ENCODE measurements at regions not wholly inside any gene's neighbourhood (a gene's known extent, or its start where the extent isn't known, plus 50 kb on each side); places are given as distances from the start of the nearest gene placed in this dataset.
"Not testable (repeated sequence)": the region's sequence is repeated elsewhere in the genome, so short reads cannot be mapped to it uniquely, and the experiment has no call there.

DNA sequence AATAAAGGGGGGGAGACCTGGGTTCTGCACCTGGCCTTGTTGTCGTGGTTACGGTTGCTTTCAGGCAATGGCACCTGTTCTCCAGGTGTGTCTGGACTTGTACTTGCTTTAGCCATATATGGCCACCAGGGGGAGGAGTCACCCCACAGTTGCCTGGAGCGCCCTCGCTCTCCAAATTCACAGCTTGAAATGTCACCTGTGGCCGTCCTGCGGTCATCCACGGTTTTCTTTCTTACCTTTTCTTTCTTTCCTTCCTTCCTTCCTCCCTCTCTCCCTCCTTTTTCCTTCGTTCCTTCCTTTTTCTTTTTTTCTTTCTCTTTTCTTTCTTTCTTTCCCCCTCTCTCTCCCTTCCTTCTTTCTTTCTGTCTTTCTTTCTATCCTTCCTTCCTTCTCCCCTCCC is 157.2 kb upstream of the ZNF92 start:
- peaks cover 2% of the 10 kb centered on the region for H3K27me3 Mint-ChIP-seq
- no peaks in the 10 kb centered on the region for H3K9me3 Mint-ChIP-seq
- intact Hi-C loops (cut with micrococcal nuclease), result loop anchor here (1.0 kb wide), 1 partner anchor 91 kb away; no protein-coding TSS in a partner anchor
- H3K27ac Mint-ChIP-seq, result no peak overlapping the region
- no peaks in the 10 kb centered on the region for H3K36me3 Mint-ChIP-seq
- POLR2A ChIA-PET, result no interaction called here
- H3K4me1 Mint-ChIP-seq (ENCODE audit: low read depth), result no peaks in the 10 kb centered on the region
- DNase-seq, result peak; percentile 67
- no peak overlapping the region for H3K4me3 Mint-ChIP-seq
- CTCF ChIA-PET, result interaction anchor here (0.6 to 6.8 kb wide), 8 partner anchors 15 to 518 kb away, joined by 3 to 68 read pairs (median 3); no protein-coding TSS in a partner anchor

DNA sequence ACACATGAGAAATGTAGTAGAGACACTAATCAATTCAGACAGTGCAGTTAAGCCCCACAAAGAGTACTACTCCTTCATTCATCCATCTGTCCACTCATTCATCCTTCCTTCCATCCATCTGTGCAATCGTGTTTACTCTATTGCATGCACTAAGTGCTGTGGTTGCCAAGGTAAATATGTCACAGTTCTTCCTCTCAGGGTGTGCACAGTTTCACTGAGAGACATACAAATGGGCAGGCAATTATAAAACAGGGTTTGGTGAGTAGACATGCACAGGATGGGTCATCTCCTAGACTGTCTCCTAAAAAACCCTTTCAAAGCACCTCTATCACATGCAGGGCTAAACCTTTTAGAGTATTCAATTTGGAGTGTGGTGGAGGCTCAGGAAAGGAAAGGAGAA is 160.4 kb upstream of the ZNF92 start:
- CTCF ChIA-PET; H3K9me3 Mint-ChIP-seq; H3K27ac Mint-ChIP-seq; DNase-seq; H3K27me3 Mint-ChIP-seq; H3K4me3 Mint-ChIP-seq; intact Hi-C loops (cut with micrococcal nuclease); H3K4me1 Mint-ChIP-seq (ENCODE audit: low read depth); H3K36me3 Mint-ChIP-seq; POLR2A ChIA-PET: not testable (repeated sequence)

GRCh38 chr7:65199221-65199620 is 174.4 kb upstream of the ZNF92 start:
- CTCF ChIA-PET; H3K9me3 Mint-ChIP-seq; intact Hi-C loops (cut with micrococcal nuclease); H3K4me3 Mint-ChIP-seq; H3K27ac Mint-ChIP-seq; DNase-seq; H3K27me3 Mint-ChIP-seq; H3K4me1 Mint-ChIP-seq (ENCODE audit: low read depth); H3K36me3 Mint-ChIP-seq; POLR2A ChIA-PET: not testable (repeated sequence)

GRCh38 chr7:65193334-65194058 is 180.2 kb upstream of the ZNF92 start:
- H3K4me3 Mint-ChIP-seq; POLR2A ChIA-PET; H3K4me1 Mint-ChIP-seq (ENCODE audit: low read depth); H3K36me3 Mint-ChIP-seq; H3K27ac Mint-ChIP-seq; H3K27me3 Mint-ChIP-seq; DNase-seq; H3K9me3 Mint-ChIP-seq; intact Hi-C loops (cut with micrococcal nuclease); CTCF ChIA-PET: not testable (repeated sequence)

DNA sequence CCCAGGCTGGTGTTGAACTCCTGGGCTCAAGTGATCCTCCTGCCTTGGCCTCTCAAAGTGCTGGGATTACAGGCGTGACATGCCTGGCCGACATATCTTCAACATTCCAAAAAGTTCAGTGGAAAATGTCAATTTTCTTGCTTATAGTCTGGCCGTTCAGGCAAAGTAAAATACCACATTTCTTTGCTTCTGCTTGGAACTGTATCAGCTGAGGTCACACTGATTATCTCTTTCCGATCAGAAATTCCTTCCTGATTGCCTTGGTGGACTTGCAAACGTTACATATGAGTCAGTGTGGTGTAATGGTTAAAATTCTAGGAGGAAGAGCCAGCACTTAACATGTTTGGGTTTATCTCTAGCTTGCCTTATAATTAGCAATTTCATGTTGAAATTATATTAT is 170.6 kb upstream of the ERV3-1 start:
- POLR2A ChIA-PET; H3K9me3 Mint-ChIP-seq; H3K4me1 Mint-ChIP-seq (ENCODE audit: low read depth); intact Hi-C loops (cut with micrococcal nuclease); H3K36me3 Mint-ChIP-seq; DNase-seq; CTCF ChIA-PET; H3K4me3 Mint-ChIP-seq; H3K27ac Mint-ChIP-seq; H3K27me3 Mint-ChIP-seq: not testable (repeated sequence)

DNA sequence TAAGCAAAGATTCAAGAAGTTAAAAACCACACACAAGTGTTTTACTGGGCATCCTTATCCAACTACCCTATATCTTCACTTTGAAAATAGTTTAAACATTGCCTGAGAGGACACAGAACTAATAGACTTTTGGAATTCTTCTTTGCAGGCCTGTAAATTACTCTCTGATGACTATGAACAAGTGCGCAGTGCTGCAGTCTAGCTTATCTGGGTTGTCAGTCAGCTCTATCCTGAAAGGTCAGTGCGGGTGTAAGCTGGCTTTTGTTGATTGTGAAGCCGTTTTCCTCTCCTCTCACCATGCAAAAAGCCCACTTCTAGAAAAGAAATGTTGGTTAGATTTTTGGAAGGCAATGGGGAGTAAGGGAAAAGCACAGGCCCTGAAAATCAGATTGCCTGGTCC is 143.6 kb upstream of the ERV3-1 start:
- H3K4me1 Mint-ChIP-seq (ENCODE audit: low read depth); H3K4me3 Mint-ChIP-seq; intact Hi-C loops (cut with micrococcal nuclease); H3K27me3 Mint-ChIP-seq; DNase-seq; H3K36me3 Mint-ChIP-seq; H3K9me3 Mint-ChIP-seq; H3K27ac Mint-ChIP-seq; CTCF ChIA-PET; POLR2A ChIA-PET: not testable (repeated sequence)

- H3K27ac Mint-ChIP-seq; intact Hi-C loops (cut with micrococcal nuclease); H3K36me3 Mint-ChIP-seq; H3K4me3 Mint-ChIP-seq; H3K27me3 Mint-ChIP-seq; H3K9me3 Mint-ChIP-seq; DNase-seq; H3K4me1 Mint-ChIP-seq (ENCODE audit: low read depth); CTCF ChIA-PET; POLR2A ChIA-PET: not testable (repeated sequence)
Measured at GRCh38 chr7:65146118-65146914, 139.8 kb upstream of the ERV3-1 start.

DNA sequence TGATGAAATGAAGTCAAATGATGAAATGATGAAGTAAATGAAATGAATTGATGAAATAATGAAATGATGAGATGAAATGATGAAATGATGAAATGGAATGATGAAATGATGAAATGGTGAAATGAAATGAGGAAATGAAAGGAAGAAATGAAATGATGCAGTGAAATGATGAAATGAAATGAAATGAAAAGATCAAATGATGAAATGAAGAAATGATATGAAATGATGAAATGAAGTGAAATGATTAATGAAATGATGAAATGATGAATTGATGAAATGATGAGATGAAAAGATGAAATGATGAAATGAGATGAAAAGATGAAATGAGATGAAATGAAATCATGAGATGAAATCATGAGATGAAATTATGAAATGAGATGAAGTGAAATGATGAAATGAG is 139.2 kb upstream of the ERV3-1 start:
- H3K4me3 Mint-ChIP-seq; H3K27me3 Mint-ChIP-seq; DNase-seq; POLR2A ChIA-PET; intact Hi-C loops (cut with micrococcal nuclease); CTCF ChIA-PET; H3K9me3 Mint-ChIP-seq; H3K36me3 Mint-ChIP-seq; H3K4me1 Mint-ChIP-seq (ENCODE audit: low read depth); H3K27ac Mint-ChIP-seq: not testable (repeated sequence)

DNA sequence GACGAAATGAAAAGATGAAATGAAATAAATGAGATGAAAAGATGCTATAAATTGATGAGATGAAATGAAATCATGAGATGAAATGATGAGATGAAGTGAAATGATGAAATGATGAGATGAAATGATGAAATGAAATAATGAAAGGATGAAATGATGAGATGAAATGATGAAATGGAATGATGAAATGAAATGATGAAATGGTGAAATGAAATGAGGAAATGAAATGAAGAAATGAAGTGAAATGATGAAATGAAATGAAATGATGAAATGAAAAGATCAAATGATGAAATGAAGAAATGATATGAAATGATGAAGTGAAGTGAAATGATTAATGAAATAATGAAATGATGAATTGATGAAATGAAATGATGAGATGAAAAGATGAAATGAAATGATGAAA is 138.5 kb upstream of the ERV3-1 start:
- H3K4me1 Mint-ChIP-seq (ENCODE audit: low read depth); H3K27ac Mint-ChIP-seq; H3K36me3 Mint-ChIP-seq; H3K9me3 Mint-ChIP-seq; POLR2A ChIA-PET; DNase-seq; CTCF ChIA-PET; H3K4me3 Mint-ChIP-seq; intact Hi-C loops (cut with micrococcal nuclease); H3K27me3 Mint-ChIP-seq: not testable (repeated sequence)

- H3K36me3 Mint-ChIP-seq; intact Hi-C loops (cut with micrococcal nuclease); H3K9me3 Mint-ChIP-seq; DNase-seq; H3K4me3 Mint-ChIP-seq; CTCF ChIA-PET; H3K27ac Mint-ChIP-seq; H3K27me3 Mint-ChIP-seq; H3K4me1 Mint-ChIP-seq (ENCODE audit: low read depth); POLR2A ChIA-PET: not testable (repeated sequence)
Measured at GRCh38 chr7:65144557-65144956, 138.1 kb upstream of the ERV3-1 start.

DNA sequence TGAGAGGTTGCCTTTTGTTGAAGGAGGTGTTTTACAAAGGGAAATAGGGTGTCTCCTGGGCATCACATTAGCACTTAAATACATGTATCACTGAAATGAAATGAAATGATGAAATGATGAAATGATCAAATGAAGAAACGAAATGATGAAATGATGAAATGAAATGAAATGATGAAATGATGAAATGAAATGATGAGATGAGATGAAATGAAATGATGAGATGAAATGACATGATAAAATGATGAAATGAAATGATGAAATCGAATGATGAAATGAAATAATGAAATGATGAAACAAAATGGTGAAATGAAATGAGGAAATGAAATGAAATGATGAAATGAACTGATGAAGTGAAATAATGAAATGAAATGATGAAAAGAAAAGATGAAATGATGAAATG is 137.6 kb upstream of the ERV3-1 start:
- intact Hi-C loops (cut with micrococcal nuclease); H3K27ac Mint-ChIP-seq; H3K36me3 Mint-ChIP-seq; DNase-seq; H3K9me3 Mint-ChIP-seq; H3K27me3 Mint-ChIP-seq; POLR2A ChIA-PET; H3K4me1 Mint-ChIP-seq (ENCODE audit: low read depth); H3K4me3 Mint-ChIP-seq; CTCF ChIA-PET: not testable (repeated sequence)

- POLR2A ChIA-PET; H3K9me3 Mint-ChIP-seq; H3K36me3 Mint-ChIP-seq; H3K4me1 Mint-ChIP-seq (ENCODE audit: low read depth); H3K27me3 Mint-ChIP-seq; H3K27ac Mint-ChIP-seq; DNase-seq; H3K4me3 Mint-ChIP-seq; intact Hi-C loops (cut with micrococcal nuclease); CTCF ChIA-PET: not testable (repeated sequence)
Measured at GRCh38 chr7:65141894-65142293, 135.4 kb upstream of the ERV3-1 start.

- POLR2A ChIA-PET; H3K27me3 Mint-ChIP-seq; H3K4me1 Mint-ChIP-seq (ENCODE audit: low read depth); CTCF ChIA-PET; DNase-seq; H3K9me3 Mint-ChIP-seq; intact Hi-C loops (cut with micrococcal nuclease); H3K36me3 Mint-ChIP-seq; H3K27ac Mint-ChIP-seq; H3K4me3 Mint-ChIP-seq: not testable (repeated sequence)
Measured at GRCh38 chr7:65141405-65141778, 134.9 kb upstream of the ERV3-1 start.

Measured in activated CD4-positive, alpha-beta memory T cell treated with anti-CD3 and anti-CD28 coated beads for 36 hours (primary cell).